ENCODE measurements at regions not wholly inside any gene's neighbourhood (a gene's known extent, or its start where the extent isn't known, plus 50 kb on each side); places are given as distances from the start of the nearest gene placed in this dataset.
A peak's percentile ranks its signal among the peaks of the same experiment; 100 is the strongest.
"Not testable (repeated sequence)": the region's sequence is repeated elsewhere in the genome, so short reads cannot be mapped to it uniquely, and the experiment has no call there.

- peak; percentile 24 for DNase-seq (ENCODE audit: low spot score)
- Histone ChIP-seq H3K9me3 (no peaks in the 10 kb centered on the region), H3K27ac (no peak overlapping the region), H3K27me3 (replicated peaks; ENCODE audit: insufficient read depth) (no peaks in the 10 kb centered on the region), H3K36me3 (no peaks in the 10 kb centered on the region), H3K4me1 (replicated peaks) (peaks cover 2% of the 10 kb centered on the region), H3K4me3 (no peak overlapping the region)
- intact Hi-C loops (cut with DNase I): no loop called here
- TF ChIP-seq, protein P1, sequence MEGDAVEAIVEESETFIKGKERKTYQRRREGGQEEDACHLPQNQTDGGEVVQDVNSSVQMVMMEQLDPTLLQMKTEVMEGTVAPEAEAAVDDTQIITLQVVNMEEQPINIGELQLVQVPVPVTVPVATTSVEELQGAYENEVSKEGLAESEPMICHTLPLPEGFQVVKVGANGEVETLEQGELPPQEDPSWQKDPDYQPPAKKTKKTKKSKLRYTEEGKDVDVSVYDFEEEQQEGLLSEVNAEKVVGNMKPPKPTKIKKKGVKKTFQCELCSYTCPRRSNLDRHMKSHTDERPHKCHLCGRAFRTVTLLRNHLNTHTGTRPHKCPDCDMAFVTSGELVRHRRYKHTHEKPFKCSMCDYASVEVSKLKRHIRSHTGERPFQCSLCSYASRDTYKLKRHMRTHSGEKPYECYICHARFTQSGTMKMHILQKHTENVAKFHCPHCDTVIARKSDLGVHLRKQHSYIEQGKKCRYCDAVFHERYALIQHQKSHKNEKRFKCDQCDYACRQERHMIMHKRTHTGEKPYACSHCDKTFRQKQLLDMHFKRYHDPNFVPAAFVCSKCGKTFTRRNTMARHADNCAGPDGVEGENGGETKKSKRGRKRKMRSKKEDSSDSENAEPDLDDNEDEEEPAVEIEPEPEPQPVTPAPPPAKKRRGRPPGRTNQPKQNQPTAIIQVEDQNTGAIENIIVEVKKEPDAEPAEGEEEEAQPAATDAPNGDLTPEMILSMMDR (IDR thresholded peaks at IDR 0.05): peak in 3 of 4 experiments; percentile 20 to 65 (median 61)
- no peak for TF ChIP-seq POLR2AphosphoS5 (IDR thresholded peaks at IDR 0.05)
- 29% methylated on average over 1 of the region's 1 CpG for WGBS
Measured at GRCh38 chr2:109715313-109715805, 78.7 kb upstream of the RGPD5 start.

DNA sequence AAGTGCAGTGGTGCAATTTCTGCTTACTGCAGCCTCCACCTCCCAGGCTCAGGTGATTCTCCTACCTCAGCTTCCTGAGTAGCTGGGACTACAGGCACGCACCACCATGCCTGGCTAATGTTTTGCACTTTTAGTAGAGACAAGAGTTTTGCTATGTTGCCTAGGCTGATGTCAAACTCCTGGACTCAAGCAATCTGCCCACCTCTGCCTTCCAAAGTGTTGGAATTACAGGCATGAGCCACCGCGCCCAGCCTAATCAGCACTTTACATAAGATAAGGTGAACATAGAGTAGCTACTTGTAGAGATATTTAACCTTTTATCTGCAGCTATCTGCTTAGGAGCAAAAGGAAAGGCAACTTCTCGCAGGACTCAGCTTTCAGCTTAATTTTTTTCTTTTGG lies 77.5 kb upstream of the RGPD5 start:
- DNase-seq (ENCODE audit: low spot score); H3K36me3 ChIP-seq; intact Hi-C loops (cut with DNase I); H3K27ac ChIP-seq; H3K4me3 ChIP-seq; H3K27me3 ChIP-seq (replicated peaks; ENCODE audit: insufficient read depth); H3K4me1 ChIP-seq (replicated peaks); H3K9me3 ChIP-seq: not testable (repeated sequence)
- 89% methylated on average over 4 of the region's 4 CpGs for WGBS

DNA sequence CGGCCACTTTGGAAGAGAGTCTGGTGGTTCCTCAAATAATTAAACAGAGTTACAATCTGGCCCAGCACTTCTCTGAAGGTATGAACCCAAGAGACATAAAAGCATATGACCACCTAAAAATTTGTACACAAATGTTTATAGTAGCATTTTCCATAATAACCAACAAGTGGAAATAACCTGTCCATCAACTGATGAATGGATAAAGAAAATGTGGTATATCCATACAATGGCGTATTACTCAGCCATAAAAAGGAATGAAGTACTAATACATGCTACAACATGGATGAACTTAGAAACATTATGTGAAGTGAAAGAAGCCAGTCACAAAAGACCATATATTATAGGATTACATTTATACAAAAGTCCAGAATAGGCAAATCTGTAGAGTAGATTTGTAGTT lies 76.0 kb upstream of the RGPD5 start:
- DNase-seq (ENCODE audit: low spot score): no peak
- no peaks in the 10 kb centered on the region for H3K9me3 ChIP-seq
- 95% methylated on average over 2 of the region's 2 CpGs for WGBS
- H3K4me1 ChIP-seq (replicated peaks): peaks cover 12% of the 10 kb centered on the region
- no peaks in the 10 kb centered on the region for H3K36me3 ChIP-seq
- H3K27me3 ChIP-seq (replicated peaks; ENCODE audit: insufficient read depth): no peaks in the 10 kb centered on the region
- TF ChIP-seq, protein P1 (IDR thresholded peaks at IDR 0.05): no peak
- no peak for TF ChIP-seq POLR2A (IDR thresholded peaks at IDR 0.05)
- TF ChIP-seq POLR2AphosphoS5 (IDR thresholded peaks at IDR 0.05): no peak
- intact Hi-C loops (cut with DNase I): no loop called here
- H3K4me3 ChIP-seq: no peak overlapping the region
- no peak overlapping the region for H3K27ac ChIP-seq

DNA sequence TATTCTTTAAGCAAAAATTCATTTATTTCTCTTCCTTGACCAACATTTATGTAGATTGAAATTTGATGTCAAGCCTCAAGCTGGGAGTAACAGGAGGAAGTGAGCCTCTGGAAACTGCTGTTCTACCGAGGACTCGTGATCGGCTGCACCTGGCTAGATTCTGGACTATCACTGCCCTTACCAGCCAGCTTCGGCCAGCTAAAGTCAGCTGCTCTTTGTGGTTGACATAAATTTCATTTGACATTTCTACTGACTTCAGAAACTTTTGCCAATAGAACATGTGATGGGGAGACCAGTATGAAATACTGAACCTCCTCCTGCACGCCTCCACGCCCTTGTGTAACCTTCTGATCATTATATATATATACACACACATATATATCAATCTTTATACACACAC lies 74.2 kb upstream of the RGPD5 start:
- no peak overlapping the region for H3K4me3 ChIP-seq
- TF ChIP-seq, protein P1 (IDR thresholded peaks at IDR 0.05): no peak
- TF ChIP-seq POLR2A (IDR thresholded peaks at IDR 0.05) (no peak), POLR2AphosphoS5 (IDR thresholded peaks at IDR 0.05) (no peak)
- peak overlapping the region; percentile 76 to 77 for H3K27ac ChIP-seq
- peak; percentile 40 for DNase-seq (ENCODE audit: low spot score)
- 59% methylated on average over 6 of the region's 6 CpGs for WGBS
- no peaks in the 10 kb centered on the region for H3K36me3 ChIP-seq
- intact Hi-C loops (cut with DNase I): loop anchor here (5.0 to 10.0 kb wide), 2 partner anchors 105 to 173 kb away; partner anchors contain the start of genes SEPTIN10 and SOWAHC
- H3K4me1 ChIP-seq (replicated peaks): peaks cover 12% of the 10 kb centered on the region
- H3K9me3 ChIP-seq: no peaks in the 10 kb centered on the region
- no peaks in the 10 kb centered on the region for H3K27me3 ChIP-seq (replicated peaks; ENCODE audit: insufficient read depth)

GRCh38 chr2:109720380-109721106 lies 73.6 kb upstream of the RGPD5 start:
- 23% methylated on average over 3 of the region's 3 CpGs for WGBS
- Histone ChIP-seq H3K36me3 (no peaks in the 10 kb centered on the region), H3K9me3 (no peaks in the 10 kb centered on the region), H3K27ac (peak overlapping the region; percentile 76 to 77), H3K4me3 (no peak overlapping the region), H3K4me1 (replicated peaks) (peaks cover 12% of the 10 kb centered on the region), H3K27me3 (replicated peaks; ENCODE audit: insufficient read depth) (no peaks in the 10 kb centered on the region)
- TF ChIP-seq POLR2AphosphoS5 (IDR thresholded peaks at IDR 0.05): no peak
- intact Hi-C loops (cut with DNase I): loop anchor here (5.0 to 10.0 kb wide), 2 partner anchors 106 to 173 kb away; partner anchors contain the start of genes SEPTIN10 and SOWAHC
- DNase-seq (ENCODE audit: low spot score): peak; percentile 25

- WGBS: 30% methylated on average over 9 of the region's 9 CpGs
Measured at GRCh38 chr2:109721135-109721534, 73.0 kb upstream of the RGPD5 start.

More at GRCh38 chr2:109721135-109721534, 73.0 kb upstream of the RGPD5 start:
- Histone ChIP-seq H3K27ac (peak overlapping the region; percentile 76 to 77), H3K9me3 (no peaks in the 10 kb centered on the region), H3K4me3 (no peak overlapping the region), H3K36me3 (no peaks in the 10 kb centered on the region), H3K27me3 (replicated peaks; ENCODE audit: insufficient read depth) (no peaks in the 10 kb centered on the region), H3K4me1 (replicated peaks) (peaks cover 12% of the 10 kb centered on the region)
- peak; percentile 89 for DNase-seq (ENCODE audit: low spot score)
- intact Hi-C loops (cut with DNase I): loop anchor here (5.0 to 10.0 kb wide), 2 partner anchors 106 to 174 kb away; partner anchors contain the start of genes SEPTIN10 and SOWAHC
- TF ChIP-seq, protein P1 (IDR thresholded peaks at IDR 0.05): no peak
- peak; percentile 92 for TF ChIP-seq POLR2AphosphoS5 (IDR thresholded peaks at IDR 0.05)
- no peak for TF ChIP-seq POLR2A (IDR thresholded peaks at IDR 0.05)

All from prostate gland (tissue), 2 donors.